ELR (cell line): ENCODE measurements at regions not wholly inside any gene's neighbourhood (a gene's known extent, or its start where the extent isn't known, plus 50 kb on each side); places are given as distances from the start of the nearest gene placed in this dataset.

ENCODE experiments used
- DNase-seq: peaks from one replicate; pipeline ENCODE4 v3.0.0-alpha.2; 2015; ENCODE audit warnings: low read depth

- no peak for DNase-seq
Measured at GRCh38 chr3:44056446-44057240, 185.0 kb upstream of the TOPAZ1 start.

- DNase-seq, result peak; percentile 64
Measured at GRCh38 chr3:44058022-44058867, 183.4 kb upstream of the TOPAZ1 start.

GRCh38 chr3:44058868-44059203 lies 182.8 kb upstream of the TOPAZ1 start:
- no peak for DNase-seq

GRCh38 chr3:44060164-44060563 lies 181.5 kb upstream of the TOPAZ1 start:
- DNase-seq, result no peak

GRCh38 chr3:44061268-44061667 lies 180.4 kb upstream of the TOPAZ1 start:
- no peak for DNase-seq

- DNase-seq, result no peak
Measured at GRCh38 chr3:44061961-44062360, 179.7 kb upstream of the TOPAZ1 start.

- no peak for DNase-seq
Measured at GRCh38 chr3:44065311-44066094, 176.2 kb upstream of the TOPAZ1 start.

- DNase-seq, result peak; percentile 8
Measured at GRCh38 chr3:44066806-44067205, 174.9 kb upstream of the TOPAZ1 start.

- DNase-seq, result no peak
Measured at GRCh38 chr3:44067431-44067830, 174.3 kb upstream of the TOPAZ1 start.

GRCh38 chr3:44068753-44069152 lies 172.9 kb upstream of the TOPAZ1 start:
- no peak for DNase-seq

GRCh38 chr3:44069276-44069675 lies 172.4 kb upstream of the TOPAZ1 start:
- DNase-seq, result peak; percentile 40

GRCh38 chr3:44070841-44071546 lies 170.7 kb upstream of the TOPAZ1 start:
- DNase-seq, result no peak

- no peak for DNase-seq
Measured at GRCh38 chr3:44072601-44073540, 168.8 kb upstream of the TOPAZ1 start.

GRCh38 chr3:44074181-44074580 lies 167.5 kb upstream of the TOPAZ1 start:
- DNase-seq, result peak; percentile 51

- DNase-seq, result peak; percentile 12
Measured at GRCh38 chr3:44076221-44076829, 165.4 kb upstream of the TOPAZ1 start.

- DNase-seq, result no peak
Measured at GRCh38 chr3:44077267-44077666, 164.4 kb upstream of the TOPAZ1 start.

- no peak for DNase-seq
Measured at GRCh38 chr3:44078863-44079262, 162.8 kb upstream of the TOPAZ1 start.

- DNase-seq, result no peak
Measured at GRCh38 chr3:44079916-44080315, 161.8 kb upstream of the TOPAZ1 start.

- no peak for DNase-seq
Measured at GRCh38 chr3:44080474-44081072, 161.1 kb upstream of the TOPAZ1 start.

- DNase-seq, result peak; percentile 35
Measured at GRCh38 chr3:44090036-44090435, 151.7 kb upstream of the TOPAZ1 start.
